IMR-90 (cell line): ENCODE measurements at regions not wholly inside any gene's neighbourhood (a gene's known extent, or its start where the extent isn't known, plus 50 kb on each side); places are given as distances from the start of the nearest gene placed in this dataset.

Source experiments
- ATAC-seq: fragments of 200-7000 bp; cut with Tn5 transposase; 2 replicates; pipeline ENCODE4 v1.9.1; 2020; ENCODE audit warnings: low read depth, mild to moderate bottlenecking, moderate library complexity
- BruUV-seq: library from RNA; stranded (reverse); fragments of 400-500 nt; replicated peaks from 2 replicates; lab custom pipeline; 2021; lab: Mats Ljungman, UMichigan
- CTCF ChIA-PET: fragments of 300-600 bp; formaldehyde crosslinking; extraction: SDS; loops from one replicate; lab custom pipeline; 2021; ENCODE audit warnings: antibody characterized with exemption; lab: Yijun Ruan, JAX
- POLR2A ChIA-PET: fragments of 300-600 bp; sonication (Branson Sonifier 250); formaldehyde crosslinking; loops from one replicate; lab custom pipeline; 2022; ENCODE audit warnings: antibody characterized with exemption; ENCODE audit not compliant: unreplicated experiment; lab: Charles Lee
- DNase-seq: peaks from one replicate; pipeline ENCODE4 v3.0.0; 2013
- H2AFZ ChIP-seq: replicated peaks from 2 replicates; pipeline ENCODE3; 2013; ENCODE audit warnings: low read length, mild to moderate bottlenecking; ENCODE audit not compliant: poor library complexity
- H2AK5ac ChIP-seq: 2 replicates; pipeline ENCODE4 v1.6.1; 2013; ENCODE audit warnings: low read depth, low read length, inconsistent platforms
- H2AK9ac ChIP-seq: replicated peaks from 2 replicates; pipeline ENCODE3; 2013; ENCODE audit warnings: mild to moderate bottlenecking, low read depth, low read length, moderate library complexity; ENCODE audit not compliant: poor library complexity
- H2BK120ac ChIP-seq: 2 replicates; pipeline ENCODE4 v1.6.1; 2013; ENCODE audit warnings: low read depth, low read length, inconsistent platforms
- H2BK15ac ChIP-seq: 3 replicates; pipeline ENCODE4 v1.6.1; 2013; ENCODE audit warnings: low read depth, low read length, inconsistent platforms
- H2BK20ac ChIP-seq: 2 replicates; pipeline ENCODE4 v1.6.1; 2013; ENCODE audit warnings: low read depth, mild to moderate bottlenecking, inconsistent platforms, low read length, moderate library complexity
- H2BK5ac ChIP-seq: 2 replicates; pipeline ENCODE4 v1.6.1; 2013; ENCODE audit warnings: mild to moderate bottlenecking, low read depth, low read length, inconsistent platforms; ENCODE audit not compliant: poor library complexity, severe bottlenecking
- H3K14ac ChIP-seq: replicated peaks from 2 replicates; pipeline ENCODE4 v1.6.1; 2013; ENCODE audit warnings: low read depth, low read length, inconsistent platforms
- H3K18ac ChIP-seq: 2 replicates; pipeline ENCODE4 v1.6.1; 2013; ENCODE audit warnings: low read depth, low read length, control low read depth
- H3K23ac ChIP-seq: 2 replicates; pipeline ENCODE4 v1.6.1; 2013; ENCODE audit warnings: low read depth, low read length, inconsistent platforms
- H3K27ac ChIP-seq: 2 replicates; pipeline ENCODE4 v1.5.1; 2013; ENCODE audit warnings: mild to moderate bottlenecking, control low read depth, low read length; ENCODE audit not compliant: insufficient read depth
- H3K27me3 ChIP-seq: 2 replicates; pipeline ENCODE4 v1.6.1; 2013; ENCODE audit warnings: low read length; ENCODE audit not compliant: control insufficient read depth, insufficient read depth
- H3K36me3 ChIP-seq: 2 replicates; pipeline ENCODE4 v1.6.1; 2013; ENCODE audit warnings: low read length, mixed read lengths; ENCODE audit not compliant: control insufficient read depth, insufficient read depth
- H3K4ac ChIP-seq: 2 replicates; pipeline ENCODE4 v1.6.1; 2013; ENCODE audit warnings: low read depth, low read length, inconsistent platforms
- H3K4me1 ChIP-seq: 2 replicates; pipeline ENCODE4 v1.6.1; 2013; ENCODE audit warnings: low read length, mixed read lengths; ENCODE audit not compliant: control insufficient read depth, insufficient read depth
- H3K4me2 ChIP-seq: 2 replicates; pipeline ENCODE4 v1.6.1; 2013; ENCODE audit warnings: low read depth, mild to moderate bottlenecking, control low read depth, low read length, moderate library complexity
- H3K4me3 ChIP-seq: 2 replicates; pipeline ENCODE4 v1.5.1; 2013; ENCODE audit warnings: low read depth, mild to moderate bottlenecking, control low read depth, low read length, moderate library complexity; ENCODE audit not compliant: insufficient read depth
- H3K56ac ChIP-seq: 2 replicates; pipeline ENCODE4 v1.6.1; 2013; ENCODE audit warnings: low read length, inconsistent platforms; ENCODE audit not compliant: insufficient read depth; ENCODE audit errors: extremely low read depth
- H3K79me1 ChIP-seq, 2 experiments: 2 replicates each; pipeline ENCODE4 v1.6.1; 2013; ENCODE audit warnings: low read length in 2 of 2, inconsistent platforms in 1 of 2, low read depth in 1 of 2
- H3K9ac ChIP-seq: 2 replicates; pipeline ENCODE4 v1.6.1; 2013; ENCODE audit warnings: low read depth, low read length, control low read depth
- H3K9me1 ChIP-seq: 2 replicates; pipeline ENCODE4 v1.6.1; 2013; ENCODE audit warnings: low read length, inconsistent platforms; ENCODE audit not compliant: insufficient read depth
- H3K9me3 ChIP-seq: 2 replicates; pipeline ENCODE4 v1.6.1; 2013; ENCODE audit warnings: low read length; ENCODE audit not compliant: control insufficient read depth, insufficient read depth
- H4K20me1 ChIP-seq: 2 replicates; pipeline ENCODE4 v1.6.1; 2013; ENCODE audit warnings: low read length, inconsistent platforms; ENCODE audit not compliant: insufficient read depth
- H4K5ac ChIP-seq: 2 replicates; pipeline ENCODE4 v1.6.1; 2013; ENCODE audit warnings: mild to moderate bottlenecking, low read depth, low read length, control low read depth
- H4K8ac ChIP-seq, 2 experiments: 2 replicates each; pipeline ENCODE4 v1.6.1; 2013; ENCODE audit warnings: low read depth in 2 of 2, low read length in 2 of 2, control low read depth in 1 of 2, inconsistent platforms in 1 of 2
- H4K91ac ChIP-seq: 2 replicates; pipeline ENCODE4 v1.6.1; 2013; ENCODE audit warnings: low read depth, low read length, inconsistent platforms; ENCODE audit not compliant: insufficient read depth
- CTCF ChIP-seq: conservative IDR thresholded peaks from 2 replicates; pipeline ENCODE4 v1.5.1; 2012; ENCODE audit warnings: mild to moderate bottlenecking, low read depth, low read length, improper control_type of control experiment
- FOS ChIP-seq: fragments of 150-350 bp; IDR thresholded peaks from 2 replicates; pipeline ENCODE4 v1.6.1; 2016; ENCODE audit warnings: low read depth, low read length
- NFE2L2 ChIP-seq: fragments of 150-350 bp; IDR thresholded peaks from 2 replicates; pipeline ENCODE4 v1.6.1; 2016; ENCODE audit warnings: low read depth, mild to moderate bottlenecking, low read length
- POLR2A ChIP-seq: IDR thresholded peaks from 2 replicates; pipeline ENCODE4 v1.6.1; 2012; ENCODE audit warnings: mild to moderate bottlenecking, low read depth, low read length
- WGBS, 2 experiments: methylation state at CpG; one replicate each; pipeline versions ENCODE4 v1.1.5 to v1.1.7; 2013; ENCODE audit warnings: missing lambda C conversion rate in 2 of 2; ENCODE audit not compliant: insufficient read length in 1 of 2; ENCODE audit errors: extremely low coverage in 2 of 2; 5-methylcytosine and 5-hydroxymethylcytosine counted together
- dilution Hi-C: fragments of 300-500 bp; cut with HindIII; formaldehyde crosslinking; loops from one replicate; pipeline ENCODE4 v1.14.3; 2018; ENCODE audit warnings: low sequenced_read_pairs; ENCODE audit not compliant: unreplicated experiment
- in situ Hi-C: fragments of 300-500 bp; cut with MboI; formaldehyde crosslinking; loops from 3 replicates; pipeline ENCODE4 v1.14.3; 2019; ENCODE audit warnings: low sequenced_read_pairs, inconsistent platforms, mixed read lengths
- intact Hi-C: fragments of 100-400 bp; cut with micrococcal nuclease; formaldehyde crosslinking; loops from 2 replicates; pipeline ENCODE4 v1.10.0; 2022

GRCh38 chr18:78836838-78837237, 142.8 kb upstream of the SALL3 start:
- H4K5ac ChIP-seq = no peak overlapping the region
- no peak overlapping the region for H2BK120ac ChIP-seq
- H3K4ac ChIP-seq = no peak overlapping the region
- H3K4me2 ChIP-seq = no peak overlapping the region
- H4K91ac ChIP-seq = no peak overlapping the region
- DNase-seq (no peak), ATAC-seq (no peak)
- H3K4me1 ChIP-seq = no peaks in the 10 kb centered on the region
- in situ Hi-C loops = no loop called here
- H3K27me3 ChIP-seq = no peaks in the 10 kb centered on the region
- POLR2A ChIA-PET = no interaction called here
- WGBS, 2 experiments = no CpG with 5 or more reads among the region's 6 CpGs
- no peaks in the 10 kb centered on the region for H4K20me1 ChIP-seq
- CTCF ChIA-PET = no interaction called here
- no peak overlapping the region for H2AK9ac ChIP-seq
- no peak overlapping the region for H2AK5ac ChIP-seq
- no peak for TF ChIP-seq NFE2L2
- no peak for TF ChIP-seq CTCF
- TF ChIP-seq FOS = no peak
- TF ChIP-seq POLR2A = no peak
- H2AFZ ChIP-seq = no peak overlapping the region
- dilution Hi-C loops = no loop called here
- H3K9me1 ChIP-seq = no peaks in the 10 kb centered on the region
- peaks cover 21% of the 10 kb centered on the region for H3K9me3 ChIP-seq
- H4K8ac ChIP-seq = no peak overlapping the region
- H3K36me3 ChIP-seq = no peaks in the 10 kb centered on the region
- H3K18ac ChIP-seq = no peak overlapping the region
- H3K56ac ChIP-seq = no peak overlapping the region
- H2BK15ac ChIP-seq = no peak overlapping the region
- H3K79me1 ChIP-seq = no peaks in the 10 kb centered on the region
- no peak overlapping the region for H2BK5ac ChIP-seq
- BruUV-seq = no TSS peak
- H3K23ac ChIP-seq = no peak overlapping the region
- intact Hi-C loops = no loop called here
- H3K14ac ChIP-seq = no peak overlapping the region
- H3K4me3 ChIP-seq = no peak overlapping the region
- no peak overlapping the region for H3K27ac ChIP-seq
- no peak overlapping the region for H3K9ac ChIP-seq
- H2BK20ac ChIP-seq = no peak overlapping the region
